Stimulated activated CD4-positive, alpha-beta T cell treated with anti-CD3 and anti-CD28 coated beads, Interleukin-15, amount 100 ng/mL, for 24 hours (primary cell): ENCODE measurements at regions not wholly inside any gene's neighbourhood (a gene's known extent, or its start where the extent isn't known, plus 50 kb on each side); places are given as distances from the start of the nearest gene placed in this dataset.

Source experiments
- DNase-seq: peaks from one replicate; pipeline ENCODE4 v3.0.0-alpha.2; 2020

GRCh38 chr12:115204957-115205754 lies 521.2 kb upstream of the TBX3 start:
- DNase-seq: no peak

DNA sequence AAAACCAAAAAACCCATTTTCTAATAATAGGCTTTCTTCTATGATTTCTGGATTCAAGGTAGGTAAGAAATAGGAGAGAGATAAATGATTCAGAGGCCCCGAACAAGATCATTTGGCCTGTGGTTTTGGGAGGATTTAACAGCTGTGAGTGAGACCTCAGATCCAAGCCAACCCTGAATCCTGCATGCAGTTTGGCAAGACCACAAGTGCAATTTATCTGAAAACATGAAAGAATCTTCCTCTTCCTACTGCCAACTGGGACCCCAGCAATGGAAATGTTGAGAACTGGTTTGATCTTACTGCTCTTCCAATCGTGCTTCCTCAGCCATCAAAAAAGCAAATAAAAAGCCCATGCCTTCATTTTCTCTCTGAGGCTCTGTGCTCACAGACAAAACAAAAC lies 519.7 kb upstream of the TBX3 start:
- DNase-seq: no peak

DNA sequence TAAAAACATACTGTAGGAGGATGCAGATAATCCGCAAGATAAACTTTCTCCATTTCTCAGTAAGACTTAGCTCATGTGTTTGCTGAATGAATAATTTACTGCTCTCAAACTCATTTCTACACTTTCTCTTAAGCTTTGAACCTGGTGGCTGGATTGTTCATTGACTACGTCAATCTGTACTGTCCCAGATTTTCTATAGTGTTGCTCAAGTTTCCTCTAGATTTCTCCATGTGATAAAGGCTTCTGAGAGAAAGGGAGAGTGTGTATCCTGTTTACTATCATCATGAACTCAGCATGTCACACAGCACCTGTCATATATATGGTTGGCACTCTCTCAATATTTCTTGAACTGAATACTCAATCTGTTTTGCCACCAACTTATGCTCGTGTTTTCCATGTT lies 518.0 kb upstream of the TBX3 start:
- DNase-seq: no peak

DNA sequence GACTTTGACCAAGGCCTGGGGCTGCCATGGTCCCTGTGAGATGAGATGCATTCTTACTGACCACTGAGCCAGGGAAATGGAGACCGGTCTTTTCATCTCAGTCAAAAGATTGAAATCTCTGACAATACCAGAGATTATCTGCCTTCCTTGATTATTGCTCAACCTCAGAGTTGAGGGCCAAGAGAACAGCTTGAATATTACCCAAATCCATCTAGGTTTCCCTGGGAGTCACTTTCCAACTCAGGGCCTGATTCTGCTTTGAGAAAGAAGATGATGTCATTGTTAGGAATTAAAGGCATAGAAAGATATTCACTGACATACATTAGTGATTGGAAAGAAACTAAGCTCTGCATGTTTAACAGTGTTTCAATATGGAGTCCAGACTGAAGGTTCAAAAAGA lies 515.9 kb upstream of the TBX3 start:
- DNase-seq: no peak

DNA sequence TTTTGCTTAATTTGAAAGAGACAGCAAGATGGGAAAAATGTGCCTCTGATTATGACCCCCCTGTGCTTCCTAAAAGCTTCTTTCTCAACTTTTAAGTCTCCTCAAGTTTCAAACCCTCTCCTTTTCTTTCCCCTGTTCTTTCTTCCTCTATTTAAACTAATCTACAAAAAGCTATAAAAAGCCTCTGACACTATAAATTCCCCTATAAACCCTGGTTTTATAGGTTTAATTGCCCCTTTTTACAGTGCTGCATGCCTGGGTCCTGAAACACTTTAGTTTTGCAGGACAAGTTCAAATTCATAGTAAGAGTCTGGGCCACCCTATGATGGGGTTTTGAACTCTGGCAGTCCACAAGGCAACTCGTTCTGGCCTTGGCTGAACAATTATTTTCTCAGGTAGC lies 510.9 kb upstream of the TBX3 start:
- DNase-seq: no peak

DNA sequence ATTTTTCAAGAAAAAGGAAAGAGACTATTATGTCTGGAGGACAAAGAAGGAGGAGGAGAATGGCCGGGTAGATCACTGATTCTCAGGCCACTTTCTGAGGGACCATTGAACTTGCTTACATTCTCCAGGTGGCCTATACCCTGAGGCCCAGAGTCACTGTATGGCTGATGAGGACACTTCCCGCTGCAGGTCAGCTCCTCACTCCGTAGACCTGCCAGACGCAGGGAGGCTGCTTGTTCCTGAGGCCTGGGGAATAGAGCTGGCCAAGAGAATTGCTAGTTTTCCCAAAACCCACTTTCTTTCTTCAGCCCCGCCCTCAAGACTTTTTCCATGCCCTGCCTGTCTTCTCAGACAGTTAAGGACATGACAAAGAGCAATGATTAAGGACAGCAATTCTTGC lies 510.5 kb upstream of the TBX3 start:
- DNase-seq: no peak

- DNase-seq: no peak
These were observed 507.4 kb upstream of the TBX3 start for GRCh38 chr12:115191342-115191741.

DNA sequence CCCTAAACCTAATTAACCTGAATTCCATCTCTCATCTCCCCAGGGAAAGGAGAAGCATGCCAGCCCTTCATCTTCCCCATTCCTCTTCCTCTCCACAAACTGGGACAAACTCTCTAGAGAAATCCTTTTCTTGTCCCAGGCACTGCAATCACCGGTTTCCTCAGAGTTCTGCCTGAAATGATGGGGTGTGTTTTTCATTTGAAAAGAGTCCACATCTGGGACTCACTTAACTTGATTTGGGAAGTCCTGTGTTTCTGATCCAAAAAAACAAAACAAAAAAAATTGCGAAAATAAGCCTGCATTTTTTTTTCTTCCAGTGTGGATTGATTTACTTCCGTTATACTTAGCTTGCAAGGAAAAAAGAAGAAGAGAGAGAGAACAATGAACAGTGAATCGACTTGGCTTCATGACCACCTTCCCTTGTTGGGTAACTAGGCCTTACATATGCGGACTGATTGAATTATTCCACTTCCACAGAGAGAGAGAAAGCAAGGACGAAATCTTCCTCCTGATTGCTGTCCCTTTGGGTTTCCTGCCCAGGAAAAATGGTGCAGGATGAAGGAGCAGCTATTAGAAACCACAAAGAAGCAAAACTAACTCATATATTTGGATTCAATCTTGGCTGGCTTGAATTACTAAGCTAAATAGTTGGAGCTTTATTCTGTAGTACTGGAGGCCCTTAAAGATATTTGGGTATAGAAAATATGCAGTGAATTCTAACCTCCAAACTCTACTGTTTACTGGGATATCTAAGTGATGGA lies 506.2 kb upstream of the TBX3 start:
- DNase-seq: no peak

- DNase-seq: no peak
These were observed 501.5 kb upstream of the TBX3 start for GRCh38 chr12:115185506-115185905.

DNA sequence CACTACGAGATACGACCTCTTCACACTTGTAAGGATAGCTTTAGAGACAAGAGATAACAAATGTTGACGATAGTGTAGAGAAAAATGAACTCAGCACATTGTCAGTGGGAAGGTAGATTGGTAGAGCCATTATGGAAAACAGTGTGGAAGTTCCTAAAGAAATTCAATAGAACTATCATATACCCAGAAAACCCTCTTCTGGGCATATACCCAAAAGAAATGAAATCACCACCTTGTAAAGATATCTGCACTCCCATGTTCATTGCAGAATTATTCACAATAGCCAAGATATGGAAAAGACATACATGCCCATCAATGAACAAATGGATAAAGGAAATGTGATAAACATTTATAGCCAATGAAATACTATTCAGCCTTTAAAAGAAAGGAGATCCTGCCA lies 499.8 kb upstream of the TBX3 start:
- no peak for DNase-seq

DNA sequence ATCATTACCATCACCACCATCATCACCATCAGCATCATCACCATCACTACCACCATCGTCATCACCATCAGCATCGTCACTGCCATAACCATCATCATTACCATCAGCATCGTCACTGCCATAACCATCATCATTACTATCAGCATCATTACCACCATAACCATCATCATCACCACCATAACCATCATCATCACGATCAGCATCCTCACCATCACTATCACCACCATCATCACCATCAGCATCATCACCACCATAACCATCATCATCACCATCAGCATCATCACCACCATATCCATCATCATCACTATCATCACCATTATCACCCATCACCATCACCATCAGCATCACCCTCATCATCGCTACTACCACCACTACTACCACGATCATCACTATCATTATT lies 493.9 kb upstream of the TBX3 start:
- no peak for DNase-seq

GRCh38 chr12:115176741-115177400 lies 492.9 kb upstream of the TBX3 start:
- no peak for DNase-seq

GRCh38 chr12:115174920-115175319 lies 490.9 kb upstream of the TBX3 start:
- no peak for DNase-seq

GRCh38 chr12:115172521-115172920 lies 488.5 kb upstream of the TBX3 start:
- no peak for DNase-seq

DNA sequence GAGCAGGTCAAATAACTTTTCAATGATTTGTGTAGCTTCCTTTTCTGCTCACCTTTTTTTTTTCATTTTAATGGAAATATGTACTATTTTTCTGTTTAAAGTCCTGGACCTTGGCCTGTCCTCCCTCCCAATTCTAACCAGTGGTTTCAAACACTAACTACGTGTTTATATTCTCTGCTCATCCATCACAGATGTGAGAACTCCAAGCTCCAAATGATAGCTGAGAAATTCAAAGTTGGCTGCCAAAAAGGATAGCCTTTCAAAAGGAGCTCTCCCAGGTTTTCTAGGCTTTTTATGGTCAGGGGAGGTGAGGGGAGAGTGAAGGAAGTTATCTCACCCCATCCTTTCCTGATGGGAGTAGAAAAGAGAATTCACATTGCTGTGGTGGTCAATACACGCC lies 486.0 kb upstream of the TBX3 start:
- no peak for DNase-seq

- DNase-seq: no peak
These were observed 482.8 kb upstream of the TBX3 start for GRCh38 chr12:115166698-115167315.

GRCh38 chr12:115163710-115164109 lies 479.7 kb upstream of the TBX3 start:
- DNase-seq: no peak

DNA sequence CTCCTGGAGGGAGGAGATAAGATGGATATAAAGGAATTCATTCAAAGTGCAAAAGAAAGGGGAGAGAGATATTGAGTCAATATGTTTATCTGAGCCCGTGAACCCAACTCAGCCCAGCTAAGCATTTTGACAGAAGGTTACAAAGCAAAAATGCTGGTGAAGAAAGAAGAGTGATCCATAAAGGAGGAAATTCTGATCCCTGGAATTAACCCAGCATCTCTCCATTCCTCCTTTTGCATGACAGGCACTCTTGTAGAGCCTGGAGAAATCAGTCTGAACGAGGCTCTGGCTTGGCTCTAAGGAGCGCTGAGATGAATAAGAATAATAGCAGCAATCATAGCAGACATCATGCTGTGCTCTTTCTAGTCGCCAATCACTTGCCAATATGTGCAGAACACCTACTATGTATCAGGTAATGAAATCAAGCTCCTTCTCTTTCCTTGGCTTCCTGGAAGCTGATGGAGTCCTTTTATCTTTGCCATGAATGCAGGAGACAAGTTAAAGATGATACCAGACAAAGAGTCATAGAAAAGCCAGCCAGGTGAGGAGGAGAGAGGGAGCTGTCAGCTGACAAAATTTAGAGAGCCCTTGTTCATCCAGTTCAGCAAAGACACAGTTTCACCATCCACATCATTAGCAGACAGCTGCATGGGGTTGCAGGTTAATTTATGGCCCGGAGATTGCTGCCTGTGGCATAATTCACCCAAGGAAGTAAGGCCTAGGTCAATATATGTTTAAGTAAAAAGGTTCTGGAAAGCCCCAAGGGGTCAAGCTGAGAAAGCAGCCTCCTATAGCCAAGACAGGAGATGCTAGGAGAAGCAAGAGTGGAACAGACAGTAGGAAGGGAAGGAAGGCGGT lies 476.5 kb upstream of the TBX3 start:
- no peak for DNase-seq

DNA sequence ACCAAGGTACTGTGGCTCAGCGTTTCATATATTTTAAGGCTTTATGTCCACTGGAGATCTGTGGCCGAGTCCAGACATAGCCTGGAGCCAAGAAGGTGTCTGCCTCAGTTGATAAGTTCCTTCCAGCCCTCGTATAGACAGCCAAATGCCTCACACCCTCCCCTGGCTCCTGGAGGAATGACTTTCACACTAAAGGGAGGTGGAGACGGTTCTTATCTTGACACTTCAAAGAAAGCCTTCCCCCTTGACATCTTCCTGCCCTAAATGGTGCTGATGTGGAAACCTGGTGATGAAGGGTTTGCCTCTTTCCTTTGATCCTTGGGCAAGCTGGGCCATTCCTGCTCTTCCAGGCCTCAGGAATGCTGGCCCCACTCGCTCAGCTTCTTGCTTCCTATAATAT lies 474.8 kb upstream of the TBX3 start:
- no peak for DNase-seq

DNA sequence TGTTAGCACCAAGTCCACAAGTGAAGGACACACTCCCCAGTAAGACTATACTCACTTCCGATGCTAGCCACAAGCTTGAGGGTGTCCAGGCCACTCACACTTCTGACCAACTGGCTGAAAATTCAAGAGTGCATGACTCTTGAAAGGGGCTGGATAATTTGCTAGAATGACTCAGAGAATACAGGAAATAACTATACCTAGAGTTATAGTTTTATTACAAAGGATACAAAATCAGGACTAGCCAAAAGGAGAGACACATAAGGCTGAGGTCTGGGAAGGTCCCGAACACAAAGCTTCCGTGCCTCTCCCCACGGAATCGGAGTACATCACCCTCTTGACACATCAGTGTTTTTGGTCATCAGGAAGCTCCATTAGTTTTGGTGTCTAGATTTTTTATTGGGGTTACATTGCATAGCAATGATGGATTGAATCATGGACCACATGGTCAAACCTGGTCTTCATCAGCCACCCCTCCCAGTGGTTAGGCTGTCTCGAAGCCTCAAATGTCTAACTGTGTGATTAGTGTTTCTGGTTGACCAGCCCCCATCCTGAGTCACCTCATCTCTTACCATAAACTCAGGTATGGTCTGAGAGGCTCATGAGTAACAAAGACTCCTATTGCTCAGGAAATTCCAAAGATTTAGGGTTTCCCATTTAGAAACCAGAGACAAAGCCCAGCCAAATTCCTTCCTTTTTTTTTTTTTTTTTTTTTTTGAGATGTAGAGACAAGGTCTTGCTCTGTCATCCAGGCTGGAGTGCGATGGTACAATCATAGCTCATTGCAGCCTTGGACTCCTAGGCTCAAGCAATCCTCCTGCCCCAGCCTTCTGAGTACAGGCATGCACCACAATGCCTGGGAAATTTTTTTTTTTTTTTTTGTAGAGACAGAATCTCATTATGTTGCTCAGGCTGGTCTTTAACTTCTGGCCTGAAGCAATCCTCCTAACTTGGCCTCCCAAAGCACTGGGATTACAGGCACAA lies 472.0 kb upstream of the TBX3 start:
- DNase-seq: no peak

- no peak for DNase-seq
These were observed 465.9 kb upstream of the TBX3 start for GRCh38 chr12:115149685-115150378.
